ENCODE measurements at regions not wholly inside any gene's neighbourhood (a gene's known extent, or its start where the extent isn't known, plus 50 kb on each side); places are given as distances from the start of the nearest gene placed in this dataset.

GRCh38 chr15:81856001-81856633 lies 189.7 kb downstream of the MEX3B start:
- no peak overlapping the region for H4K91ac ChIP-seq (ENCODE audit: low read depth, low read length)
- H3K36me3 ChIP-seq (ENCODE audit: control insufficient read depth in 1 of 2, insufficient read depth in 2 of 2, low read length in 2 of 2) = no peaks in the 10 kb centered on the region
- H2BK120ac ChIP-seq (ENCODE audit: insufficient read depth, low read length, poor library complexity) = no peak overlapping the region
- WGBS (ENCODE audit: extremely low coverage, insufficient coverage, insufficient read length) = no CpG with 5 or more reads among the region's 10 CpGs
- H3K4me3 ChIP-seq (ENCODE audit: low read depth, low read length) = no peak overlapping the region
- H3K27ac ChIP-seq (ENCODE audit: low read depth, low read length) = no peak overlapping the region
- no peak overlapping the region for H3K23ac ChIP-seq (ENCODE audit: low read length)
- no peaks in the 10 kb centered on the region for H3K4me1 ChIP-seq (ENCODE audit: control insufficient read depth in 1 of 2, insufficient read depth in 2 of 2, low read length in 2 of 2)
- no peak for DNase-seq
- H3K79me1 ChIP-seq (ENCODE audit: low read length) = no peaks in the 10 kb centered on the region
- no peak overlapping the region for H4K12ac ChIP-seq (ENCODE audit: low read depth, low read length)
- no peak overlapping the region for H3K9ac ChIP-seq (ENCODE audit: low read length)
- H3K4ac ChIP-seq (ENCODE audit: low read depth, low read length) = no peak overlapping the region
- no peak overlapping the region for H2BK12ac ChIP-seq (ENCODE audit: low read length)
- no peaks in the 10 kb centered on the region for H3K9me3 ChIP-seq (ENCODE audit: insufficient read depth, low read depth, low read length)
- H2AK5ac ChIP-seq (ENCODE audit: low read length) = no peak overlapping the region
- no peak overlapping the region for H3K18ac ChIP-seq (ENCODE audit: low read length)
- no peak overlapping the region for H3K14ac ChIP-seq (ENCODE audit: low read length)
- H4K8ac ChIP-seq (ENCODE audit: low read depth, low read length) = no peak overlapping the region
- H2AFZ ChIP-seq (ENCODE audit: insufficient read depth, low read length, poor library complexity) = no peak overlapping the region
- no peaks in the 10 kb centered on the region for H3K27me3 ChIP-seq (ENCODE audit: insufficient read depth, low read length)
- H2BK5ac ChIP-seq (ENCODE audit: low read depth, low read length, poor library complexity) = no peak overlapping the region
- H3K4me2 ChIP-seq (ENCODE audit: low read length) = no peak overlapping the region
- H3K79me2 ChIP-seq (ENCODE audit: control insufficient read depth, insufficient read depth, low read length, poor library complexity) = no peaks in the 10 kb centered on the region

GRCh38 chr15:81853150-81853748 lies 192.6 kb downstream of the MEX3B start:
- Histone ChIP-seq H3K18ac (ENCODE audit: low read length) (no peak overlapping the region), H2BK120ac (ENCODE audit: insufficient read depth, low read length, poor library complexity) (no peak overlapping the region), H2AFZ (ENCODE audit: insufficient read depth, low read length, poor library complexity) (no peak overlapping the region), H3K9me3 (ENCODE audit: insufficient read depth, low read depth, low read length) (no peaks in the 10 kb centered on the region), H4K12ac (ENCODE audit: low read depth, low read length) (no peak overlapping the region), H3K4me3 (ENCODE audit: low read depth, low read length) (no peak overlapping the region), H3K79me1 (ENCODE audit: low read length) (no peaks in the 10 kb centered on the region), H3K4me2 (ENCODE audit: low read length) (no peak overlapping the region), H3K4me1 (ENCODE audit: control insufficient read depth in 1 of 2, insufficient read depth in 2 of 2, low read length in 2 of 2) (no peaks in the 10 kb centered on the region), H2AK5ac (ENCODE audit: low read length) (no peak overlapping the region), H2BK5ac (ENCODE audit: low read depth, low read length, poor library complexity) (no peak overlapping the region), H3K9ac (ENCODE audit: low read length) (no peak overlapping the region), H2BK12ac (ENCODE audit: low read length) (no peak overlapping the region), H3K27me3 (ENCODE audit: insufficient read depth, low read length) (no peaks in the 10 kb centered on the region), H4K91ac (ENCODE audit: low read depth, low read length) (no peak overlapping the region), H3K36me3 (ENCODE audit: control insufficient read depth in 1 of 2, insufficient read depth in 2 of 2, low read length in 2 of 2) (no peaks in the 10 kb centered on the region), H4K8ac (ENCODE audit: low read depth, low read length) (no peak overlapping the region), H3K27ac (ENCODE audit: low read depth, low read length) (no peak overlapping the region), H3K23ac (ENCODE audit: low read length) (no peak overlapping the region), H3K14ac (ENCODE audit: low read length) (no peak overlapping the region), H3K4ac (ENCODE audit: low read depth, low read length) (no peak overlapping the region), H3K79me2 (ENCODE audit: control insufficient read depth, insufficient read depth, low read length, poor library complexity) (no peaks in the 10 kb centered on the region)
- no CpG with 5 or more reads among the region's 3 CpGs for WGBS (ENCODE audit: extremely low coverage, insufficient coverage, insufficient read length)
- DNase-seq = no peak

GRCh38 chr15:81852411-81853149 lies 193.2 kb downstream of the MEX3B start:
- Histone ChIP-seq H2BK120ac (ENCODE audit: insufficient read depth, low read length, poor library complexity) (no peak overlapping the region), H4K8ac (ENCODE audit: low read depth, low read length) (no peak overlapping the region), H3K36me3 (ENCODE audit: control insufficient read depth in 1 of 2, insufficient read depth in 2 of 2, low read length in 2 of 2) (no peaks in the 10 kb centered on the region), H4K91ac (ENCODE audit: low read depth, low read length) (no peak overlapping the region), H3K9me3 (ENCODE audit: insufficient read depth, low read depth, low read length) (no peaks in the 10 kb centered on the region), H3K14ac (ENCODE audit: low read length) (no peak overlapping the region), H3K4ac (ENCODE audit: low read depth, low read length) (no peak overlapping the region), H3K4me3 (ENCODE audit: low read depth, low read length) (no peak overlapping the region), H3K79me2 (ENCODE audit: control insufficient read depth, insufficient read depth, low read length, poor library complexity) (no peaks in the 10 kb centered on the region), H2BK12ac (ENCODE audit: low read length) (no peak overlapping the region), H3K23ac (ENCODE audit: low read length) (no peak overlapping the region), H3K4me2 (ENCODE audit: low read length) (no peak overlapping the region), H4K12ac (ENCODE audit: low read depth, low read length) (no peak overlapping the region), H2AFZ (ENCODE audit: insufficient read depth, low read length, poor library complexity) (no peak overlapping the region), H3K9ac (ENCODE audit: low read length) (no peak overlapping the region), H2BK5ac (ENCODE audit: low read depth, low read length, poor library complexity) (no peak overlapping the region), H3K18ac (ENCODE audit: low read length) (no peak overlapping the region), H3K4me1 (ENCODE audit: control insufficient read depth in 1 of 2, insufficient read depth in 2 of 2, low read length in 2 of 2) (no peaks in the 10 kb centered on the region), H3K27ac (ENCODE audit: low read depth, low read length) (no peak overlapping the region), H2AK5ac (ENCODE audit: low read length) (no peak overlapping the region), H3K79me1 (ENCODE audit: low read length) (no peaks in the 10 kb centered on the region), H3K27me3 (ENCODE audit: insufficient read depth, low read length) (no peaks in the 10 kb centered on the region)
- no CpG with 5 or more reads among the region's 5 CpGs for WGBS (ENCODE audit: extremely low coverage, insufficient coverage, insufficient read length)
- DNase-seq = no peak

- no peak overlapping the region for H2BK12ac ChIP-seq (ENCODE audit: low read length)
- no peak overlapping the region for H3K4ac ChIP-seq (ENCODE audit: low read depth, low read length)
- H2BK120ac ChIP-seq (ENCODE audit: insufficient read depth, low read length, poor library complexity) = no peak overlapping the region
- H2AK5ac ChIP-seq (ENCODE audit: low read length) = no peak overlapping the region
- H3K4me2 ChIP-seq (ENCODE audit: low read length) = no peak overlapping the region
- no peak overlapping the region for H3K18ac ChIP-seq (ENCODE audit: low read length)
- no CpG with 5 or more reads among the region's 7 CpGs for WGBS (ENCODE audit: extremely low coverage, insufficient coverage, insufficient read length)
- H4K8ac ChIP-seq (ENCODE audit: low read depth, low read length) = no peak overlapping the region
- no peak overlapping the region for H2AFZ ChIP-seq (ENCODE audit: insufficient read depth, low read length, poor library complexity)
- H3K79me1 ChIP-seq (ENCODE audit: low read length) = no peaks in the 10 kb centered on the region
- H3K9me3 ChIP-seq (ENCODE audit: insufficient read depth, low read depth, low read length) = no peaks in the 10 kb centered on the region
- no peak overlapping the region for H3K27ac ChIP-seq (ENCODE audit: low read depth, low read length)
- DNase-seq = no peak
- H3K36me3 ChIP-seq (ENCODE audit: control insufficient read depth in 1 of 2, insufficient read depth in 2 of 2, low read length in 2 of 2) = no peaks in the 10 kb centered on the region
- H3K4me3 ChIP-seq (ENCODE audit: low read depth, low read length) = no peak overlapping the region
- H3K14ac ChIP-seq (ENCODE audit: low read length) = no peak overlapping the region
- no peak overlapping the region for H3K23ac ChIP-seq (ENCODE audit: low read length)
- no peaks in the 10 kb centered on the region for H3K79me2 ChIP-seq (ENCODE audit: control insufficient read depth, insufficient read depth, low read length, poor library complexity)
- H4K12ac ChIP-seq (ENCODE audit: low read depth, low read length) = no peak overlapping the region
- H3K9ac ChIP-seq (ENCODE audit: low read length) = no peak overlapping the region
- H2BK5ac ChIP-seq (ENCODE audit: low read depth, low read length, poor library complexity) = no peak overlapping the region
- no peaks in the 10 kb centered on the region for H3K4me1 ChIP-seq (ENCODE audit: control insufficient read depth in 1 of 2, insufficient read depth in 2 of 2, low read length in 2 of 2)
- no peaks in the 10 kb centered on the region for H3K27me3 ChIP-seq (ENCODE audit: insufficient read depth, low read length)
- no peak overlapping the region for H4K91ac ChIP-seq (ENCODE audit: low read depth, low read length)
These were observed 194.1 kb downstream of the MEX3B start for GRCh38 chr15:81851757-81852156.
